Stimulated activated CD4-positive, alpha-beta T cell treated with anti-CD3 and anti-CD28 coated beads, TNF-alpha, amount 100 ng/mL, for 24 hours (primary cell): ENCODE measurements at regions not wholly inside any gene's neighbourhood (a gene's known extent, or its start where the extent isn't known, plus 50 kb on each side); places are given as distances from the start of the nearest gene placed in this dataset.

ENCODE experiments used
- DNase-seq, 3 experiments: peaks; one replicate each; pipeline ENCODE4 v3.0.0-alpha.2; 2020; ENCODE audit warnings: low read depth in 3 of 3

DNA sequence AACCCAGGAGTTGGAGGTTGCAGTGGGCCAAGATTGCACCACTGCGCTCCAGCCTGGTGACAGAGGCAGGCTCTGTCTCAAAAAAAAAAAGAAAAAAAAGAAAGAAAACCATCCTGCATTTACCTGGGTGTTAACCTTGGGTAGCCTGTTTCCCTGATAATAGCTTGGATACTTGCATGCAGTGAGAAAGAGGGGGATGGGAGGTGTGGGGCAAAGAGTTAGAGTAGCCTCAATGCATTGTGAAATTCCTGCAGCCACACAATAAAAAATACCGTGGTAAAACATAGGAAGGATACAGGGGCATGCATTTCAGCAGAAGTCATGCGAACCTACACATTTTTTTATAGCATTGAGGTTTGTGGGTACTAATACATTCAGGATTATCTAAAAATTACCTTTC, 76.6 kb upstream of the ZNF516 start:
- no peak for DNase-seq

DNA sequence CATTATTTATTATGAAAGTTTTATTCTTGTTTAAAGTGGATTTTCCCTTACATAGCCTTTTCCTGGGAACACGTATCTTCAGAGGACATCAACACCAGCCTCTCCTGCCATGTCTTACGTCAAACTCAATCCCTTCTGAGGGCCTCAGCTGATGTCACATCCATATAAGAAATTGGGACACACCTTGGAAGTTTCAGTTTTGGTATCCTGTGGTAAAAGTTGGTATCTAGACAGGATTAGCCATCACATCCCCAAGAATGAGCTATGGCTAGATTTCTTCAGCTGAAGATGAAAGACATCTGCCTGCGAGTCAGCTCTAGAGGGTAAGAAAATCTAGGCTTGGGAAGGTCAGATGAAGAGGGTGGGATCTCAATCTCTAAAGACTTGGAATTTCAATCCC, 75.8 kb upstream of the ZNF516 start:
- no peak for DNase-seq

DNA sequence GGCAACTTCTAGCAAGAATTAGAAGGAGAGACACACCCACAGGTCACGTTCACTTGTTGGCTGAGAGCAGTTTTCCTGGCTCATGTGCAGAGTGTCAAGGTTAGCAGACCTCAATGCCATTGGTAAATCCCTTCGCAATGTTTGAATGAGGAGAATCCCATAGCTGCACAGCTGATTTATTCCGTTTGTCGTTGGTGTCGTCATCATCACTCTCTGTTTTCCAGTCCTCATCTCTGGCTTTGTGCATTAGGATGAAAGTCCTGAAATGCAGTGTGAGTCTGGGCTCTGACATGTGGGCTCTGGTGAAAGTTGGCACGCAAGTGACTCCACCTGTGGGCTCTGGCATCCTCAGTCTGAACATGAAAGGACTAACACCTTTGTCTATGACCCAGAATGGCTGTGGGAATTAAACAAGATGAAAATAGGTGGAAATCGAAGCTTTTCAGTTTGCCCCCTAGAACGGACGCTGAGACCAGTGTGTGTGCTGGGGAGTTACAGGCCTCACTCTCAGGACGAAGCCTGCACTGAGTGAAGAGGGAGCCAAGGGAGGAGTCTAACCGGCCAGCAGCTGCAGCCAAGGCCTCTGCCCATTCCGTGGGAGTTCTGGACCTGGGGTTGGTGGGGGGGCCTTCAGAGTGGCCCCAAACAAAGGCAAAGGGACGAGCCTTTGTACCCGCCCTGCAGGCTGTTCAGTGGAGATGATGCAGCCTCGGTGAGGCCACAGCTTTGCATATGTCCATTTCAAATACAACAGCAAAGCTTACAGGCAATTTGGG, 74.8 kb upstream of the ZNF516 start:
- no peak for DNase-seq

DNA sequence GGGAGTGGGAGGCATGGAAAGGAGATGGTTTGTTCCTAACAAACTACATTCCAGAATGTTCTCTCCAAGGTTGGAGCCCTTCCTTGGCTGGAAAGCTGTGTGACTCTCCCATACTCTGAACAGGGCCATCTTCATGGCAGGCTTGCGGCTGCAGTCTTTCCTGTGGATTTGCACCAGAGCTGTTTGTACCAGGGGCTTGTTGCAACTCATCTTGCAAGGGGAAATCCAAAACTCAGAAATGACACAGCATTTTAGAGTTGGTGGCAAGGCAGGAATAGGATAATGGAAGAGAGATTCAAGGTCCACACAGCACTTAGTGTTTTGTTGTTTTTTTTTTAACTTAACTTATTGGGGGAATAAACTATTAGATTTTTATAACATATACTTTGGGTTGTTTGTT, 73.7 kb upstream of the ZNF516 start:
- no peak for DNase-seq

DNA sequence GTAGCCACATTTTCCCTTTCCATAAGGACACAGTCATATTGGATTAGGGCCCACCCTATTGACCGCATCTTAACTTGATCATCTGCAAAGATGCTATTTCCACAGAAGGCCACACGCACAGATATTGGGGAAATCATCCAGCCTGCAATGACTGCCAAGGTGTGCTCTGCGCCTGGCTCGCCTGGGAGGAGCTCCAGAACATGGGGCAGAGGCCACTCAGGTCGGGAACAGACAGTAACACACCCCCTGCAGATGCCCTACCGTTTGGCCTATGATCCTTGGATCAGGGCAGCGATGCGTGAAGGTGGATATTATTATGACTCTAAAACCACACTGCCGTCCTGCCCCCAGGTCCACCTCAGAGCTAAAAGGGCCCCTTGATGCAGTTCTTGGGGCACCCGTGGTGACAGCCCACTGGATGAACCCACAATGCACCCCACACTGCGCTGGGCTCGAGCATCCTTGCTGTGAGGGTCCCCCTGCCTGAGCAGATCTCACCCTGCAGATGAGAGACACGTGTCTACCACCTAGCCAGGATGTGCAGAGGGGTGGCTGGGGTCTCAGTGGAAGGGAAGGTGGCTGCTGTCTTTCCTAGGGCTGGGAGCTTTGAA, 72.9 kb upstream of the ZNF516 start:
- DNase-seq, result no peak

DNA sequence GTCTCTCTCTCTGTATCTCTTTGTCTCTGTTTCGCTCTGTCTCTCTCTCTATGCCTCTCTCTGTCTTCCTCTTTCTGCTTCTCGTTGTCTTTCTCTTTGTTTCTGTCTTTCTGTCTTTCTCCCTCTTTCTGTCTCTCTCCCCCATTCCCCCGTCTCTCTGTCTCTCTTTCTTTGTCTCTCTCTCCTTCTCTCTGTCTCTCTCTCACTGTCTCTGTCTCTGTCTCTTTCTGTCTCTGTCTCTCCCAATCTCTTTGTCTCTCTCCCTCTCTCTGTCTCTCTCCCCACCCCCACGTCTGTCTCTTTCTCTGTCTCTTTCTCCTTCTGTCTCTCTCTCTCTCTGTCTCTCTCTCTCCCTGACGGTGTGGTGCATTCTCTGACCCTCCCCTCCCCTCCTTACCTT, 71.9 kb upstream of the ZNF516 start:
- no peak for DNase-seq

DNA sequence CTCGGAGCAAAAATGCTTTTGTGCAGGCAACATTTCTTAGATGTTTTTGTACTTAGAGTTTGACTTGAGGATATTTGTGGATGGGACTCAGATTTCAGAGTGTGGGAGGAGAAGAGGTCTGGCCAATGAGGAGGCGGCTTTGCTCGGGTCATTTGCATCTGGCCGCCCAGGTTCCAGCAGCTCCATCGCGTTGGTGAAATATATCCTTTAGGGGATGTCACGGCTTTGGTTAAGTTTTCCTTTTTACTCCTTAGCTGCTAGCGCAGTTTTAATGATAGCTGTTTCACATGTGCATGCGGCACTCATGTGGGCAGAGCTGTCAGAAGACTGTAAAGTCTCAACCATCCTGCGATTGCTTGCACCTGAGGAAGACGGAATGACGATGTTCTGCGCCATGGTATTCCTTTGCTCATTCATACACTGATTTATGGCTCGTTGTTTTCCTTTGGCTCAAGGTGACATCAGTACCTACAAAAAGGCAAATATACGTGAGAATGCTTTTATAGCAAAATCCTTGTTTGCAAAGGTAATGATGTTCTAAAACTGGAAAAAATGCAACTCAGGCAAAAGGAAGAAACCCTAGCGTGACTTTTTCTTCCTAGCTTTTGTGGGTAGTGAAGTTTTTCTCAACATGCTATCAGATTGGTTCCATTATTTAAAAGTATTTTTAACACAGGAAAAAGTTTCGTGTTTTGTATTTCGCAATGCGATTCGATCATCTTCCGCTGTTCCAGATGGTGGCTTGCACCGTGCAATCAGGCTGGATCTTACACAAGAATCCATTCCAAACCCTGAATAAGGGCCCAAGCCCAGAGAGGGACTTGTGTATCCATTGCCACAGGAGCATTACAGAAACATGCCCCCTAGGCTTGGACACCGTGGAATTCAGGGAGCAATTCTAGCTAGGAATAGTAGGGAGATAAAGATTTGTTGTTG, 70.5 kb upstream of the ZNF516 start:
- DNase-seq, result no peak

DNA sequence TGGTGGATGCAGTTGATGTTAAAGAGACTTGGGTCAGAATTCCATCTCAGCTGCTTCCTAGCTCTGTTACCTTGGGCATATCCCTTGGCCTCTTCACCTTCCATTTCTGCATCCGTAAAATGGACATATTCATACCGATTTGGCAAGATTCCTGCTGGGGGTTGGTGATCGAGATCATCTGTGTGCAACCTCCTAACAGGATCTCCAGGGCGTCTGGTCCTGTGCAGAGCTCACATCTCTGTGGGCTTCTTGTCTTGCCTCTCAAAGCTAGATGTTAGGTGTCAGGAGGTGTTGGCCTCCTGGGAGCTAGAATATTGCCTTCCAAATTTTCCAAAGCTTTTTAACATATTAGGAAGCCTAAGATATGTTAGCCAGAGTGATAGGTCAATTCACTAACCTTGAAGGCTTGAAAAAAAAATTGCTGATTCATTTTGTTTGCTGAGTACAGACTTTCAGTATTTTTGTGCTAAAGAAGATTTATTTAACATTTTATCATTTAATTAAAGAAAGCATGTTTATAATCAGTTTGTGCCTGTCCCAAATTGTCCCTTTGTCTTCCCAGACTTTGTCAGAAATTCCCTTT, 69.7 kb upstream of the ZNF516 start:
- DNase-seq, result no peak

DNA sequence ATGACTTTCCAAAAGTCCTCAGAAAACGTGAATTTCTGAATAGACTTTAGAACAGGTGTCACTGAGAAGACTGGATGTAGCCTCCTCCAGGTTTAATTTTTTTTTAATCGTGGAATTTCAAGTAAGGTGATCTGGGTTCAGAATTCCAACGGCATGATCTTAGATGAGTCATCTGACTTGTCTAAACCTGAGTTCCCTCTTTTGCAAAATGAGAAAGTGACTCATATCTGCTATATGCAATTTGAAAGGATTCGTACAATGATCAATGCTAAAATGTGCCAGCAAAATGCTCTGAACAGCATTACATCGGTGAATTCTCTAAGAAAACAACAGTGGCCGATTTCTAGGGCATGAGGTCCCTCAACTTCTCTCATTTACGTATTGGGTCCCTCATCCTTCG, 69.1 kb upstream of the ZNF516 start:
- no peak for DNase-seq

DNA sequence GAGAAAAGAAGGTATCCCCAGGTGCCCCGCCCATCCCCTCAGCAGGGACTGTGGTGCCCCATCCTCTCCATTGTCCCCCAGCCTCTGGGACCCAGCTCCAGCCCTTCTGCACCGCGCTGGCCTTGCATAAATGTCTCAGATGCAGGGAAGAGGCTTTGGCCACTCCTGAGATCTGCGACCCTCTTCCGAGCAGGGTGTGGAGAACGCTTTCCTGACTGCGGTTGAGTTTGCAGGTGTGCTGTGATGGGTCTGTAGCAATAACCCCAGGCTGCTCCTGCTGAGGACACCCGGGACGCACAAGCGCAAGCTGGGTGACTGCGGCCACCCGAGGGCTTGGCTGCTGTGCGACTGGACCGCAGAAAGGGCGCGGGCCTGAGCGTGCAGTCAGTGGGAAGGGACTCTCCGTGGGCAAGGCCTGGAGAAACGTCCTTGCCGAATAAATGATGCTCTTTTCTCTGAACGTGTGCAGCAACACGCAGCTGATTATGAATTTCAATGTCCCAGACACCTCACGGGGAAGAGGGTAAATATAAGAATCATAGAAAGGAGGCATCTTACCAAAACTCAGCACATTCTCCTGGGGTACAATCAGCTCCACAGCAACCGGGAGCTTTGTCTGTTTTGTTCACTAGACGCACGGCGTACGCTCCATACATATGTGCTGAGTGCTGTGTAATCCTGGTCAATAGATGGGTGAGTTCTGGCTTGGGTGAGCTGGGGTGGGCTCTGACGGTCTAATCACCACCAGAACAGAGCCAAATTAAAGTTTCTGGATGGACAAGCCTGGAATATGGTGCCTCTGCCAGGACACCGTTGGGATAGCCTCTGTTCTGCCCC, 67.5 kb upstream of the ZNF516 start:
- no peak for DNase-seq

DNA sequence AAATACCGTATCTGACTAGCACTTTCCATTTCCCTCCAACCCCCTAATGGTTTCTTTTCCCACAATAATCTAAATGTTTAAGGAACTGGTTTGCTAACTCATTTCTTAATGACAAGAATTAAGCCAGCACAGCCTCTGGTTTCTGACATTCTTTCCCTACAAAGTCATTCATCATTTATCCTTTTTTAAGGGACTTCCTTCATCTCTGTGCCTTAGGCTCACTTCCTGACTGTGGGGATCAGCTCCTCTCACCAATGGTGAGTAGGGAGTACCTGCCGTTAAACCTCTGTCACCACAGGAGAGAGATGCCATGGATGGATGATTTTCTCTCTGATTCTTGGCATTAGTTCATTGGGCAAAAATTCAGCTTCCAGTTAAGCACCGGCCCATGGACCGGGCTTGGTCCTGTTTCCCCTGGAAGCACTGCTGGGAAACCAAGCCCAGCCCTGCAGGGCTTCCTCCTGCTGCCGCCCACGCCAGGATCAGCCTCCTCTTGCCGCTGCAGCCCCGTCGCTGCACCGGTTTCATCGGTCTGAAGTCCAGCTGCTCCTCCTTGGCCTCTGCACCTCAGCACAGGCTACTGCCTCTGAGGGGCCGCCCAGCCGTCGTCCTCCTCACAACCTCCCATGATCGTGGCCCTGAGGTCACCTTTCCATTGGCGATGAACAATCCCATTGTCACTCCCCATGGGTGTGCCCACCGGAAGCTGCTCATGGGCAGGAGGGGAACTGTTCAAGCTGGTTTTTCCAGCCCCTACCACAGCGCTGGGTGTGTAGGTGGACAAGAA, 64.0 kb upstream of the ZNF516 start:
- no peak for DNase-seq

DNA sequence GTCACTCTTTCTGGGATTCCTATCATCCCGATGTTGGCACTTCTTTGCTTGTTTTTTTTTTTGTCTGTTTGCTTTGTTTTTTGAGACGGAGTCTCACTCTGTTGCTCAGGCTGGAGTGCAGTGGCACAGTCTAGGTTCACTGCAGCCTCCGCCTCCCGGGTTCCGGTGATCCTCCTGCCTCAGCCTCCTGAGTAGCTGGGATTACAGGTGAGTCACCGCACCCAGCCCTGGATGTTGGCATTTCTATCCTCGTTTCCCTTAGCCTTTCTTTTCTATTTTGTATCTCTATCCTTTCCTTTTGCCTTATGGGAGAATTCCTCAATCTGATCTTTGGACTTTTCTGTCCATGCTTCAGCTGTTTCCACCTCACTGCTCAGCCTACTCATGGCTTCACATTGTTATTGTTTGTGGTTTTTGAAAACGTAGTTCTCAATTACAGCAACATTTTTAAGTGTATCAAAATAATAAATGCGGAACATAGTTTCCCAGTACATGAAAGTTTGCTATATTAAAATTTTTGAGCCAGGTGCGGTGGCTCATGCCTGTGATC, 62.1 kb upstream of the ZNF516 start:
- no peak for DNase-seq

DNA sequence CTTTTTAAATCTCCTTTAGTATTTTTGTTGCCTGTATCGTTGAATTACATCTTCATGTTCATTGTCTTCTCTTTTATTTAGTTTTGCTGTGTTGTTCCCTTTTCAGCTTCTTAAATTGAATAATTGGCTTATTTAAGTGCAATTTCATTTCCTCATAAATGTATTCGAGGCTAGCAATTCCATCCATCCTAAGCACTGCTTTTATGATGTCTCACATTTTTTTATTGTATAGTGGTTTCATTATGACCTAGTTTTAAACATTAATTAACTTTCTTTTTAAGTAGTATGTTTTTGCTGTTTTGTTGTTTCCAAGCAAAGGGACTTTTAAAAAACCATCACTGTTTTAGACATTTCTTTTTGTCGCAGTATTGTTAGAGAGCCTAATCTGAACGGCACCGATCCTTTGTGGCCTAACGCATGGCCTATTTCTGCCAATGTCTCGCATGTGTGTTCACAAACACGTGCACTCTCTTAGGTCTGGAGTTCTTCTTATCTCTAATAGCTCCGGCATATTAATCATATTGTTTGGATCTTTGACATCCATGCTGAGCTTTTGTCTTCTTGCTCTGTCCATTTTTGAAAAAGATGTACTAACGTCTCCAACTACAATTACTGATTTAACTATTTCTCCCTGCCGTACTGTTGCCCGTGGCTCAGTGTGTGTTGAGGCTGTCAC, 59.6 kb upstream of the ZNF516 start:
- no peak for DNase-seq

DNA sequence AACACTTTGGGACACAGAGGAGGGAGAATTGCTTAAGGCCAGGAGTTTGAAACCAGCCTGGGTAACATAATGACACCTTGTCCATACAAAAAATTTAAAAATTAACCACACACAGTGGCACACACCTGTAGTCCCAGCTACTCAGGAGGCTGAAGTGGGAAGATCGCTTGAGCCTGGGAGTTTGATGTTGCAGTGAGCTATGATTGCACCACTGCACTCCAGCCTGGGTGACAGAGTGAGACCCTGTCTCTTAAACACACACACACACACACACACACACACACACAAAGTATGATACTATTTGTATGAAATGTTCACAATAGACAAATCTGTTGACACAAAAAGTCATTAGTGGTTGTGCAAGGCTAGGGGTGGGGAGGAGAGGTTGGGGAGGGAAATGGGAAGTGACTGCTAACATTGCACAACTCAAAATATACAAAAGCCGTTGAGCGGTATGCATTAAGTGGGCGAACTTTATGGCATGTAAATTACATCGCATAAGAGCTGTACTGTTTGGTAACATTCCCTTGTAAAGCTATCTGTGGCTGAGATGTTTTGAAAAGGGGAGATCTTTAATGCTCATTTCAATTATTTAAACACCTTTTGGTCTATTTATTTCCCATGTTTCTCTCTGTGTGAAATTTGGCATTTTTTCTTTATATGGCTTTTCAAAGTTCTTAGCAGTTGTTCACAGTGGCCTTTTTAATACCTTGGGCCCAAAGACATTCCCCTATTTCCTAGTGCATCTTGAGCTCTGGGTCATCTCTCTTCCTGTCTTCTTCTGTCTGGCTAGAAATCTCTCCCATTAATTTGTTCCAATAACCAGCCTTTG, 58.9 kb upstream of the ZNF516 start:
- no peak for DNase-seq

DNA sequence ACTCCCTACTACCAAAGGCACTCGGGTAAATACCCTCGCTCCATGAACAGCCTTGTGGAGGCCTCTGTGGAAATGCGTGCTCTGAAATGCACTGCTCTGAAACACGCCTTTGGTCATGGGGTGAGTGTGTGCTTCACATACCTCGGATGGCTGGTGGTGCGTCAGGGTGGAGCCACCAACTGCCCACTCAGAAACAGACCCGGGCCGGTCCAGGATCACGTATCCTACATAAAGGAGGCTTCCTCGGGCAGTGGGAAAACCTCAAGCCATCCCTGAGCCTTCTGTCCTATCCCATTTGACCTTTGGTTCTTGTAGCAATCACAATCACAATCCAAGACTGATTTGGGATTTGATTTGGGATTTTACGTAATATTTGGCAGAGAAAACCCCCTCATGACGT, 53.5 kb upstream of the ZNF516 start:
- DNase-seq, result no peak

DNA sequence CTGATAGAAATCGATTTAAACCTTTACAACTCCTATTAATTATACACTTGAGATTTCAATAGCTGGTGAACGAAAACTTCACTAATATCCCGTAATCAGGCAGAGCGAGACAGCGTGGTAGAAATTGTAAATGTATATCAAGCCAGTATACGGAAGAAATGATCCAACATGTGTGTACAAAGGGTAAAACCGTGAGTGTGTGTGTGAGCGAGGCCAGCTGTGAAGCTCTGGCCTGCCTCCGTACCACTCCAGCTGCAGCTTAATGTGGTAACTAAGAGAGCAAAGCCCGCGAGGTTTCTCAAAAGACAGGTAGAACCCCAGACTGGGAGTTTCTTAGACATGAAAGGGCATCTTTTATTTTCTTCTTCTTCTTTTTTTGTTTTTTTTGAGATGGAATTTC, 52.3 kb upstream of the ZNF516 start:
- DNase-seq, result no peak

DNA sequence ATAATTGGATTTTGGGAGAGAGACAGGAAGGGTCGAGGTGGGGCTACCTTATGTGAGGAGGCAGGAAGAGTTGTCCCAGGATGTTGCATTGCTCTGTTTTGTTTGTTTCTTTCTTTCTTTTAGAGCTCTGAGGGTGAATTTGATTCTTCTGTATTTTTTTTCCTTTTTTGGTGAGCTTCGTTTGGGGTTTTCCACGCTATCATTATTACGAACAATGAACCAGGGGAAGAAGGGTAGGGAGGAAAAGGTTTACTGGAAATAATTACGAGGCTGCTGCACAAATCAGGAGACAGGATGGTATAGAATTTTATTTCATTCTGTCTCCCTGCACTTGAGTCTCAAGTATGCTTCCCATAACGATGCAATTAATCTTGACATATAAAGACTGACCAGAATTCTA, 51.4 kb upstream of the ZNF516 start:
- no peak for DNase-seq

DNA sequence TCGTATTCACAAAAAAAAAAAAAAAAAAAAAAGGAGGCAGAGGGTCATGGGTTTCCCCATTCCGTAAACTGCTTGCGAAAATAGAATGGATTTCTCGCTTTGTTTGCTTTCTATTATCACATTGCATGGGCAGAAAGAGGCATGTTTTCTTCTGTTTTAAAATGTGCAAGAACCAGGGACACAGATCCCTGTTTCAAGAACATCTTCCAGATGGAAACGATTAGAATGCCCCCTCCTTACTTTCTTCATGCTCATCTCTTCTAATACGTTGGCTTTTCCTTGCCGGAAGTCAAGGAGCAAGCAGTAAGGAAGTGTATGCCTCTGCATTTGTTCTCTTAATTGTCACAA, 51.0 kb upstream of the ZNF516 start:
- DNase-seq, result no peak
